Retinal pigment epithelial cell (primary cell): ENCODE measurements at regions not wholly inside any gene's neighbourhood (a gene's known extent, or its start where the extent isn't known, plus 50 kb on each side); places are given as distances from the start of the nearest gene placed in this dataset.
A peak's percentile ranks its signal among the peaks of the same experiment; 100 is the strongest.
"Not testable (repeated sequence)": the region's sequence is repeated elsewhere in the genome, so short reads cannot be mapped to it uniquely, and the experiment has no call there.

Experiments
- DNase-seq: peaks from one replicate; pipeline ENCODE4 v3.0.0-alpha.2; 2010; ENCODE audit warnings: low read depth
- H3K4me3 ChIP-seq: 2 replicates; pipeline ENCODE4 v1.5.1; 2011; ENCODE audit warnings: mild to moderate bottlenecking, low read length, control low read depth, moderate library complexity
- CTCF ChIP-seq: conservative IDR thresholded peaks from 2 replicates; pipeline ENCODE4 v1.5.1; 2011; ENCODE audit warnings: low read depth, low read length, control low read depth, inconsistent platforms

- no peak overlapping the region for H3K4me3 ChIP-seq
- TF ChIP-seq CTCF: peak; percentile 74
- DNase-seq: no peak
Measured at GRCh38 chr4:104015680-104016079, 295.9 kb upstream of the TACR3 start.

- no peak for TF ChIP-seq CTCF
- DNase-seq: no peak
- no peak overlapping the region for H3K4me3 ChIP-seq
Measured at GRCh38 chr4:104010722-104011121, 290.9 kb upstream of the TACR3 start.

GRCh38 chr4:104002318-104002717, 282.5 kb upstream of the TACR3 start:
- not testable (repeated sequence) for DNase-seq, H3K4me3 ChIP-seq

GRCh38 chr4:103998756-103999155, 279.0 kb upstream of the TACR3 start:
- no peak overlapping the region for H3K4me3 ChIP-seq
- TF ChIP-seq CTCF: no peak
- DNase-seq: no peak

GRCh38 chr4:103996637-103997036, 276.9 kb upstream of the TACR3 start:
- DNase-seq: peak; percentile 99

GRCh38 chr4:103996064-103996463, 276.3 kb upstream of the TACR3 start:
- peak overlapping the region; percentile 26 for H3K4me3 ChIP-seq
- peak; percentile 32 for TF ChIP-seq CTCF
- no peak for DNase-seq

More at GRCh38 chr4:103996637-103997036, 276.9 kb upstream of the TACR3 start:
- H3K4me3 ChIP-seq: peak overlapping the region; percentile 26
- TF ChIP-seq CTCF: no peak

GRCh38 chr4:103994059-103994458, 274.3 kb upstream of the TACR3 start:
- TF ChIP-seq CTCF: peak; percentile 37
- no peak overlapping the region for H3K4me3 ChIP-seq
- no peak for DNase-seq

- TF ChIP-seq CTCF: no peak
- no peak for DNase-seq
- no peak overlapping the region for H3K4me3 ChIP-seq
Measured at GRCh38 chr4:103982454-103982853, 262.7 kb upstream of the TACR3 start.
